ENCODE measurements at regions not wholly inside any gene's neighbourhood (a gene's known extent, or its start where the extent isn't known, plus 50 kb on each side); places are given as distances from the start of the nearest gene placed in this dataset.

DNA sequence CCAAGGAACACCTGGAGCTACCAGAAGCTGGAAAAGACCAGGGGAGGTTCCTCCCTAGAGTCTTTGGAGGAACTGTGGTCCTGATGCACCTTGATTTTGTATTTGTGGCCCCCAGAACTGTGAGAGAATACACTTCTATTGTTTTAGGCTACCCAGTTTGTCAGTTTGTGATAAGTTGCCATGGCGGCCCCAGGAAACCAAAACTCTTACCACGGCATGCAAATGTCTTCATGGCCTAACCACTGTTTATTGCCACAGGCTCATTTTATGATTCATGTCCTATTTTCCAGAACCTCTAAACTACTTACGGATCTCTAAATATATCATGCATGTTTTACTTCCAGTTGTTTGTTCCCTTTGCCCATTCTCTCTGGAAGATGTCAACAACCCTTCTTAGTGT lies 1250.7 kb upstream of the FAM98A start:
- Histone ChIP-seq H3F3A (ENCODE audit: low read length, unreplicated experiment) (no peaks in the 10 kb centered on the region), H3K9me3 (ENCODE audit: low read length) (no peaks in the 10 kb centered on the region), H3K4me2 (ENCODE audit: low read length) (no peak overlapping the region), H3K27me3 (ENCODE audit: low read length) (no peaks in the 10 kb centered on the region), H2AFZ (ENCODE audit: low read length) (no peak overlapping the region), H3K27ac (ENCODE audit: low read length) (no peak overlapping the region), H3K36me3 (ENCODE audit: low read depth, low read length) (no peaks in the 10 kb centered on the region), H3K4me3 (ENCODE audit: low read length) (no peak overlapping the region), H3K9me2 (replicated peaks; ENCODE audit: low read length) (no peaks in the 10 kb centered on the region), H3K9ac (ENCODE audit: low read length) (no peak overlapping the region), H4K20me1 (ENCODE audit: low read length) (no peaks in the 10 kb centered on the region), H3K4me1 (ENCODE audit: insufficient read depth, low read length) (no peaks in the 10 kb centered on the region), H3K79me2 (ENCODE audit: low read length) (no peaks in the 10 kb centered on the region)
- CTCF ChIA-PET = no interaction called here
- no peak for ATAC-seq
- no TSS peak for BruUV-seq (replicated peaks)
- DNase-seq = no peak
- TF ChIP-seq EZH2 (IDR thresholded peaks at IDR 0.05; ENCODE audit: low read length, unreplicated experiment) (no peak), EZH2phosphoT487 (IDR thresholded peaks at IDR 0.05; ENCODE audit: borderline replicate concordance, low read length) (no peak)
- TF ChIP-seq, protein P1, sequence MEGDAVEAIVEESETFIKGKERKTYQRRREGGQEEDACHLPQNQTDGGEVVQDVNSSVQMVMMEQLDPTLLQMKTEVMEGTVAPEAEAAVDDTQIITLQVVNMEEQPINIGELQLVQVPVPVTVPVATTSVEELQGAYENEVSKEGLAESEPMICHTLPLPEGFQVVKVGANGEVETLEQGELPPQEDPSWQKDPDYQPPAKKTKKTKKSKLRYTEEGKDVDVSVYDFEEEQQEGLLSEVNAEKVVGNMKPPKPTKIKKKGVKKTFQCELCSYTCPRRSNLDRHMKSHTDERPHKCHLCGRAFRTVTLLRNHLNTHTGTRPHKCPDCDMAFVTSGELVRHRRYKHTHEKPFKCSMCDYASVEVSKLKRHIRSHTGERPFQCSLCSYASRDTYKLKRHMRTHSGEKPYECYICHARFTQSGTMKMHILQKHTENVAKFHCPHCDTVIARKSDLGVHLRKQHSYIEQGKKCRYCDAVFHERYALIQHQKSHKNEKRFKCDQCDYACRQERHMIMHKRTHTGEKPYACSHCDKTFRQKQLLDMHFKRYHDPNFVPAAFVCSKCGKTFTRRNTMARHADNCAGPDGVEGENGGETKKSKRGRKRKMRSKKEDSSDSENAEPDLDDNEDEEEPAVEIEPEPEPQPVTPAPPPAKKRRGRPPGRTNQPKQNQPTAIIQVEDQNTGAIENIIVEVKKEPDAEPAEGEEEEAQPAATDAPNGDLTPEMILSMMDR (conservative IDR thresholded peaks at IDR 0.05; ENCODE audit: low read depth, low read length) = no peak
- POLR2A ChIA-PET (ENCODE audit: unreplicated experiment) = no interaction called here
- intact Hi-C loops (cut with micrococcal nuclease) = no loop called here

DNA sequence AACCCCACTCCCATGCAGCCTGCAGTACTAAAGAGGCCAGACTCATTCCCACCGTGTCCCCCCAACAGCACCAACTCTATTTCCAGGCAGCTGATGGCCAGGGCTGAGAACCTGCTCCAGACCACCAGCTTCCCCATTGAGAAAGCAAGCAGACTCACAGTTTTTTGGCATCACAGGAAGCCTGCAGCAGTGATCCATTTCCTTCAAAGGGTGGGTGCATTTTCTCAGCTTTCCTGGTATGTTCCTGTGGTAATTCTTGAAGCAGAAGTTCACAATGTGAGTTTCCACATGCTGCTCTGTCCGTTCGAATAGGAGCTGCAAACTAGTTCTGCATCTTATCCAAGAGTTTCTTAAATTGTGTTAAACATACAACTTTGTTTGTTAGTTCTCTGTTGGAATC lies 1249.6 kb upstream of the FAM98A start:
- H4K20me1 ChIP-seq (ENCODE audit: low read length) = no peaks in the 10 kb centered on the region
- H2AFZ ChIP-seq (ENCODE audit: low read length) = no peak overlapping the region
- no peaks in the 10 kb centered on the region for H3F3A ChIP-seq (ENCODE audit: low read length, unreplicated experiment)
- no peaks in the 10 kb centered on the region for H3K9me3 ChIP-seq (ENCODE audit: low read length)
- intact Hi-C loops (cut with micrococcal nuclease) = no loop called here
- H3K9ac ChIP-seq (ENCODE audit: low read length) = no peak overlapping the region
- CTCF ChIA-PET = interaction anchor here (0.6 kb wide), 1 partner anchor 1516 kb away, joined by 3 read pairs; no protein-coding TSS in a partner anchor
- TF ChIP-seq EZH2phosphoT487 (IDR thresholded peaks at IDR 0.05; ENCODE audit: borderline replicate concordance, low read length) = no peak
- no peak for TF ChIP-seq EZH2 (IDR thresholded peaks at IDR 0.05; ENCODE audit: low read length, unreplicated experiment)
- TF ChIP-seq, protein P1 (conservative IDR thresholded peaks at IDR 0.05; ENCODE audit: low read depth, low read length) = no peak
- ATAC-seq (no peak), DNase-seq (no peak)
- H3K4me3 ChIP-seq (ENCODE audit: low read length) = no peak overlapping the region
- no peaks in the 10 kb centered on the region for H3K27me3 ChIP-seq (ENCODE audit: low read length)
- H3K27ac ChIP-seq (ENCODE audit: low read length) = no peak overlapping the region
- no peaks in the 10 kb centered on the region for H3K79me2 ChIP-seq (ENCODE audit: low read length)
- H3K36me3 ChIP-seq (ENCODE audit: low read depth, low read length) = no peaks in the 10 kb centered on the region
- no peak overlapping the region for H3K4me2 ChIP-seq (ENCODE audit: low read length)
- H3K9me2 ChIP-seq (replicated peaks; ENCODE audit: low read length) = no peaks in the 10 kb centered on the region
- POLR2A ChIA-PET (ENCODE audit: unreplicated experiment) = no interaction called here
- no TSS peak for BruUV-seq (replicated peaks)
- no peaks in the 10 kb centered on the region for H3K4me1 ChIP-seq (ENCODE audit: insufficient read depth, low read length)

DNA sequence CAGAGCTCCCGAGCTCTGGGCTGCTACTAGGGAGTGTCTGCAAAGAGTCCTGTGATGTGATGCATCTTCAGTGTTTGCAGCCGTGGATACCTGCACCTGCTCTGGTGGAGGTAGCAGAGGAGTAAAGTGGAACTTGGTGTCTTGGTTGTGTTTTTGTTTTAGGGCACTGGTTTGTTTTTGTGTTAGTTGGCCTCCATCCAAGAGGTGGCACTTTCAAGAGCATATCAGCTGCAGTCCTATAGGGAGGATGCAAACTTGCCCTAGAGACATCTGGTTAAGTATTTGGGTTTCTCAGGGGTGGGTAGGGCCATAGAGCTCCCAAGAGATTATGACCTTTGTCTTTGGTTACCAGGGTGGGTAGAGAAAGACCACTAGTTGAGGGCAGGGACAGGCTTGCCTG lies 1249.0 kb upstream of the FAM98A start:
- H3K79me2 ChIP-seq (ENCODE audit: low read length) = no peaks in the 10 kb centered on the region
- CTCF ChIA-PET = no interaction called here
- H3K9me2 ChIP-seq (replicated peaks; ENCODE audit: low read length) = no peaks in the 10 kb centered on the region
- no peak overlapping the region for H3K4me2 ChIP-seq (ENCODE audit: low read length)
- POLR2A ChIA-PET (ENCODE audit: unreplicated experiment) = no interaction called here
- H3K27ac ChIP-seq (ENCODE audit: low read length) = no peak overlapping the region
- H2AFZ ChIP-seq (ENCODE audit: low read length) = no peak overlapping the region
- ATAC-seq (no peak), DNase-seq (no peak)
- intact Hi-C loops (cut with micrococcal nuclease) = no loop called here
- no peak overlapping the region for H3K4me3 ChIP-seq (ENCODE audit: low read length)
- H3K36me3 ChIP-seq (ENCODE audit: low read depth, low read length) = no peaks in the 10 kb centered on the region
- TF ChIP-seq, protein P1 (conservative IDR thresholded peaks at IDR 0.05; ENCODE audit: low read depth, low read length) = no peak
- TF ChIP-seq EZH2 (IDR thresholded peaks at IDR 0.05; ENCODE audit: low read length, unreplicated experiment) = no peak
- no peaks in the 10 kb centered on the region for H3K9me3 ChIP-seq (ENCODE audit: low read length)
- no peak overlapping the region for H3K9ac ChIP-seq (ENCODE audit: low read length)
- H3K27me3 ChIP-seq (ENCODE audit: low read length) = no peaks in the 10 kb centered on the region
- BruUV-seq (replicated peaks) = no TSS peak
- H3F3A ChIP-seq (ENCODE audit: low read length, unreplicated experiment) = no peaks in the 10 kb centered on the region
- no peaks in the 10 kb centered on the region for H4K20me1 ChIP-seq (ENCODE audit: low read length)
- no peaks in the 10 kb centered on the region for H3K4me1 ChIP-seq (ENCODE audit: insufficient read depth, low read length)
